Activated CD8-positive, alpha-beta T cell treated with anti-CD3 and anti-CD28 coated beads for 36 hours (primary cell): ENCODE measurements at regions not wholly inside any gene's neighbourhood (a gene's known extent, or its start where the extent isn't known, plus 50 kb on each side); places are given as distances from the start of the nearest gene placed in this dataset.

Source experiments
- ATAC-seq: fragments of 200-7000 bp; cut with Tn5 transposase; one replicate; pipeline ENCODE4 v1.10.0; 2021; ENCODE audit warnings: mild to moderate bottlenecking, moderate library complexity
- CTCF ChIA-PET: fragments of 350-600 bp; sonication (Branson Sonifier 250); formaldehyde crosslinking; loops from one replicate; lab custom pipeline; 2021; ENCODE audit warnings: antibody characterized with exemption; lab: Charles Lee
- POLR2A ChIA-PET: fragments of 350-600 bp; sonication (Branson Sonifier 250); formaldehyde crosslinking; loops from one replicate; lab custom pipeline; 2021; ENCODE audit warnings: antibody characterized with exemption; lab: Charles Lee
- DNase-seq: peaks from one replicate; pipeline ENCODE4 v3.0.0-alpha.2; 2020
- H3K27ac Mint-ChIP-seq: one replicate; pipeline ENCODE4 v1.8.0; 2021; ENCODE audit warnings: mild to moderate bottlenecking, mixed read lengths
- H3K27me3 Mint-ChIP-seq: one replicate; pipeline ENCODE4 v1.8.0; 2021; ENCODE audit warnings: mixed read lengths
- H3K36me3 Mint-ChIP-seq: one replicate; pipeline ENCODE4 v1.8.0; 2021; ENCODE audit warnings: low read depth, mixed read lengths
- H3K4me1 Mint-ChIP-seq: one replicate; pipeline ENCODE4 v1.8.0; 2021; ENCODE audit warnings: low read depth, mixed read lengths
- H3K4me3 Mint-ChIP-seq: one replicate; pipeline ENCODE4 v1.8.0; 2021; ENCODE audit warnings: mild to moderate bottlenecking, moderate library complexity, mixed read lengths
- H3K9me3 Mint-ChIP-seq: one replicate; pipeline ENCODE4 v1.8.0; 2021; ENCODE audit warnings: mixed read lengths
- intact Hi-C: fragments of 100-400 bp; cut with micrococcal nuclease; formaldehyde crosslinking; loops from one replicate; pipeline ENCODE4 v1.10.0; 2022
- TF ChIP-seq, protein P1 (sequence below): fragments of 200-600 bp; IDR thresholded peaks from one replicate; pipeline ENCODE4 v1.8.0; 2022; ENCODE audit warnings: antibody characterized with exemption, mild to moderate bottlenecking

DNA sequence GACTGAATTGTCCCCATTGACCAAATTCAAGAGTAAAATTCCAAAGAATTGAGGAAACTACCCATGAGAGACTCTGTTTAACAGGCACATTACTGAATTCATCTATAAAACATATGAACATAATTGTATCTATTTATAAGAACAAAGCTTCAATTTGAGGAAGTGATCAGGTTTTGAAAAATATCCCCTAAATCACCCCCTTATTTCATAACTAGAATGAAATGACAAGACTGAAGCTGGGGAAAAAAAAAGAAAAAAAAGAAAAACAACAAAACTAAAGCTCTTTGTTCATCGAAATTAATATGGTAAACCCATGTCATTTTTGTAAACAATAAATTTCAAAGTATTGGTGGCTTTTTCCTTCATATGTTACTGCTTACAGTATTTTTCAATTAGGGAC lies 184.9 kb upstream of the SEMA3A start:
- TF ChIP-seq, protein P1, sequence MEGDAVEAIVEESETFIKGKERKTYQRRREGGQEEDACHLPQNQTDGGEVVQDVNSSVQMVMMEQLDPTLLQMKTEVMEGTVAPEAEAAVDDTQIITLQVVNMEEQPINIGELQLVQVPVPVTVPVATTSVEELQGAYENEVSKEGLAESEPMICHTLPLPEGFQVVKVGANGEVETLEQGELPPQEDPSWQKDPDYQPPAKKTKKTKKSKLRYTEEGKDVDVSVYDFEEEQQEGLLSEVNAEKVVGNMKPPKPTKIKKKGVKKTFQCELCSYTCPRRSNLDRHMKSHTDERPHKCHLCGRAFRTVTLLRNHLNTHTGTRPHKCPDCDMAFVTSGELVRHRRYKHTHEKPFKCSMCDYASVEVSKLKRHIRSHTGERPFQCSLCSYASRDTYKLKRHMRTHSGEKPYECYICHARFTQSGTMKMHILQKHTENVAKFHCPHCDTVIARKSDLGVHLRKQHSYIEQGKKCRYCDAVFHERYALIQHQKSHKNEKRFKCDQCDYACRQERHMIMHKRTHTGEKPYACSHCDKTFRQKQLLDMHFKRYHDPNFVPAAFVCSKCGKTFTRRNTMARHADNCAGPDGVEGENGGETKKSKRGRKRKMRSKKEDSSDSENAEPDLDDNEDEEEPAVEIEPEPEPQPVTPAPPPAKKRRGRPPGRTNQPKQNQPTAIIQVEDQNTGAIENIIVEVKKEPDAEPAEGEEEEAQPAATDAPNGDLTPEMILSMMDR, result no peak
- ATAC-seq, result no peak
- Mint-ChIP-seq H3K27me3 (no peaks in the 10 kb centered on the region), H3K27ac (no peak overlapping the region), H3K4me3 (no peak overlapping the region), H3K9me3 (no peaks in the 10 kb centered on the region), H3K36me3 (no peaks in the 10 kb centered on the region), H3K4me1 (no peaks in the 10 kb centered on the region)
- DNase-seq, result no peak
- POLR2A ChIA-PET, result no interaction called here
- CTCF ChIA-PET, result no interaction called here
- intact Hi-C loops, result no loop called here

DNA sequence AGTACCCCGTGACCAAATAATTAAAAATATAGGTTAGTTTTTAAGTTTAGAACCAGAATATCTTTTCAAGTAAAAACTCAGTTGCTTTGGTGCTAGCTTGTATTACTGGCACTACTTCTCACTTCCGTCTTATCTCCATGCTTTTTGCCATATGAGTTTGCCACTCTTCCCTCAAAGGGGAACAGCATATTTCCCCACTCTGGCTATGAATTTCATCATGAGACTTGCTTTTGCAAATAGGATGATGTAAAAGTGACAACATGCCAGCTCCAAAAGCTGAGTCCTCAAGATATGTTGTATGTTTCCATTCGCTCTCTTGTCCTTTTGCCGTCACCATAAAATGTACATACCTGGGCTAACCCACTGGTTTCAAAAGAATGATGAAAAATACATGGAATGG lies 178.1 kb upstream of the SEMA3A start:
- Mint-ChIP-seq H3K4me3 (no peak overlapping the region), H3K4me1 (no peaks in the 10 kb centered on the region), H3K36me3 (no peaks in the 10 kb centered on the region), H3K9me3 (no peaks in the 10 kb centered on the region), H3K27me3 (no peaks in the 10 kb centered on the region), H3K27ac (no peak overlapping the region)
- POLR2A ChIA-PET, result interaction anchor here (0.6 kb wide), 1 partner anchor 1189 kb away, joined by 3 read pairs; no protein-coding TSS in a partner anchor
- intact Hi-C loops, result no loop called here
- DNase-seq (no peak), ATAC-seq (no peak)
- CTCF ChIA-PET, result interaction anchor here (0.8 kb wide), 1 partner anchor 118 kb away, joined by 3 read pairs; no protein-coding TSS in a partner anchor
- TF ChIP-seq, protein P1, result no peak

DNA sequence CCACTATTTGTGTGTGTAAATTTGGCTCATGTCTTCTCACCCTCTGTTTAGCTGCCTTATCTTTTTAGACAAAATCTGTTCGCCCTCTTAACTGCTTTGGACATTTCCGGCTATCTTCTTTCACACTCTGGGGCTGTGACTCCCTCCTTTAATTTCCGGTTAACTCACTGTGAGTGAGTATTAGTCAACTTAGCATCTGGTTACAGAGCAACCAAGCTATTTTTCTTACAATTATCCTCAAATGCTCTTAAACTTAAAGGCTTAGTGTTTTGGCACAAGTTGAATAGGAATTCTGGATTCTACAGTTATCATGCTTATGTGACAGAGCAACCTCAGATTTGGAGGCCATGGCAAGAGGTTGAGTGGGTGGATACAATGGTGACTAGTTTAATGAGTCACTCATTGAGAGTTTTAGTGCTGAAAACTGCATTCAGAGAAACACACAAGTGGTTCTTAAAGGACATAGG lies 177.6 kb upstream of the SEMA3A start:
- no peaks in the 10 kb centered on the region for H3K9me3 Mint-ChIP-seq
- H3K4me1 Mint-ChIP-seq, result no peaks in the 10 kb centered on the region
- TF ChIP-seq, protein P1, result no peak
- no peaks in the 10 kb centered on the region for H3K27me3 Mint-ChIP-seq
- H3K4me3 Mint-ChIP-seq, result no peak overlapping the region
- POLR2A ChIA-PET, result no interaction called here
- ATAC-seq (no peak), DNase-seq (peak; percentile 3)
- no peak overlapping the region for H3K27ac Mint-ChIP-seq
- CTCF ChIA-PET, result no interaction called here
- no peaks in the 10 kb centered on the region for H3K36me3 Mint-ChIP-seq
- intact Hi-C loops, result no loop called here

DNA sequence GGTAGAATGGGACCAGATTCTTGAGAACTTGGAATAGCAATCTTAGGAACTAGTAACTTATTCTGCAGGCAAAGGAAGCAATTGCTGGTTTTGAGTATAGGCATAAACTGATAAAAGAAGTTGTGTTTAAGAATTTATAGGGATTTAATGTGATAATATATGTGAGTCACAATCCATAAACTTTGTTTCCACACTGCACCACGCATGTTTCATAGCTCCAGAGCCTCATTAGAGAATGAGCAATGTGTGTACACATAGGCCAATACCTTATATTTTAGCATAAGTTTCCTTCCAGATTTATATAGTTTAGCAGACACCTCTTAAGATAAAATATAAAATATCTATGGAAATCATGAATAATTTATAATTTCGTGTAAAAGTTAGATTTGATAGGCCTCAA lies 175.5 kb upstream of the SEMA3A start:
- Mint-ChIP-seq H3K27ac (no peak overlapping the region), H3K4me3 (no peak overlapping the region), H3K9me3 (no peaks in the 10 kb centered on the region), H3K4me1 (no peaks in the 10 kb centered on the region), H3K36me3 (no peaks in the 10 kb centered on the region), H3K27me3 (no peaks in the 10 kb centered on the region)
- intact Hi-C loops, result no loop called here
- POLR2A ChIA-PET, result no interaction called here
- ATAC-seq, result no peak
- no peak for DNase-seq
- TF ChIP-seq, protein P1, result no peak
- CTCF ChIA-PET, result no interaction called here

DNA sequence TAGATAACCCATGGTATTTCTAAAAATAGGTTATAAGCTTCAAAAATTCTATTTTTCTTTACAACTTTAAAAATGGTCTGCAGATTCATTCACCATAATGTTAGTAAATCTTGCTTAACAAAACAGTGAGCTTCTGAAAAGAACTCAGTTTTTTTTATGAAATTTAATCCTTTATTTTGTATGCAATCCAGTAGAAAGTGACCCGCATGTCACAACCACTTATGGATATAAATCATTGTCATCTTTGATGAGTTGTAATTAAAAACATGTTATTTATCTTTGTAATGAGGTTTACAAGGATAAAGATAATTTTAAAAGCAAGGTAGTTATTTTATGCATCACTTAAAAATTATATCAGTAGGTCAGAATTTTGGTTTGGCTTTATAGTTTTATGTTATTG lies 173.5 kb upstream of the SEMA3A start:
- intact Hi-C loops, result no loop called here
- ChIA-PET POLR2A (no interaction called here), CTCF (no interaction called here)
- DNase-seq (no peak), ATAC-seq (no peak)
- TF ChIP-seq, protein P1, result no peak
- H3K4me3 Mint-ChIP-seq, result no peak overlapping the region
- no peaks in the 10 kb centered on the region for H3K27me3 Mint-ChIP-seq
- no peak overlapping the region for H3K27ac Mint-ChIP-seq
- H3K36me3 Mint-ChIP-seq, result no peaks in the 10 kb centered on the region
- H3K9me3 Mint-ChIP-seq, result no peaks in the 10 kb centered on the region
- H3K4me1 Mint-ChIP-seq, result no peaks in the 10 kb centered on the region
